K562 (cell line): ENCODE measurements at regions not wholly inside any gene's neighbourhood (a gene's known extent, or its start where the extent isn't known, plus 50 kb on each side); places are given as distances from the start of the nearest gene placed in this dataset.

Source experiments
- EZH2 ChIP-seq: IDR thresholded peaks from 2 replicates; pipeline ENCODE4 v1.6.1; 2012; ENCODE audit warnings: low read depth, mild to moderate bottlenecking, inconsistent platforms, low read length, borderline replicate concordance
- FOSL1 ChIP-seq: fragments of 200-800 bp; sonication (Bioruptor generic); conservative IDR thresholded peaks from 2 replicates; pipeline ENCODE4 v1.6.1; 2016; ENCODE audit warnings: missing genetic modification characterization, missing compliant biosample characterization
- GMEB1 ChIP-seq: fragments of 250-450 bp; sonication (Bioruptor Pico); IDR thresholded peaks from 2 replicates; pipeline ENCODE4 v1.4.0; 2020; ENCODE audit warnings: mild to moderate bottlenecking
- HDAC8 ChIP-seq: fragments of 450-650 bp; IDR thresholded peaks from 2 replicates; pipeline ENCODE4 v1.6.1; 2016; ENCODE audit warnings: mild to moderate bottlenecking, missing genetic modification characterization, moderate library complexity, missing compliant biosample characterization
- HNRNPUL1 ChIP-seq: fragments of 200-400 bp; formaldehyde crosslinking; IDR thresholded peaks from 2 replicates; pipeline ENCODE4 v1.6.1; 2017; ENCODE audit warnings: low read length
- JUND ChIP-seq, 2 experiments: IDR thresholded peaks; 2 replicates in 1 of 2; 3 replicates in 1 of 2; pipeline ENCODE4 v1.6.1; 2011; ENCODE audit warnings: borderline replicate concordance in 2 of 2, low read depth in 2 of 2, low read length in 2 of 2, improper control_type of control experiment in 1 of 2, missing biosample characterization in 1 of 2, missing genetic modification characterization in 1 of 2, missing genetic modification reagents in 1 of 2
- KLF1 ChIP-seq: fragments of 450-650 bp; IDR thresholded peaks from 2 replicates; pipeline ENCODE4 v1.6.1; 2016; ENCODE audit warnings: missing genetic modification characterization, missing compliant biosample characterization
- MEF2A ChIP-seq: IDR thresholded peaks from 2 replicates; pipeline ENCODE4 v1.6.1; 2011; ENCODE audit warnings: low read depth, mild to moderate bottlenecking, low read length, moderate library complexity; ENCODE audit not compliant: control insufficient read depth
- MEF2D ChIP-seq: conservative IDR thresholded peaks from 2 replicates; pipeline ENCODE4 v1.6.1; 2016; ENCODE audit warnings: low read depth, missing genetic modification characterization, missing compliant biosample characterization
- MITF ChIP-seq: IDR thresholded peaks from 2 replicates; pipeline ENCODE4 v1.6.1; 2014; ENCODE audit warnings: antibody characterized with exemption
- MTA1 ChIP-seq: fragments of 450-650 bp; IDR thresholded peaks from 2 replicates; pipeline ENCODE4 v1.6.1; 2017; ENCODE audit warnings: borderline replicate concordance
- MYNN ChIP-seq, 2 experiments: sonication (generic); formaldehyde crosslinking in 1 of 2; IDR thresholded peaks; 2 replicates each; pipeline versions ENCODE4 v1.5.0 to v1.6.1; 2016 to 2020; ENCODE audit warnings: antibody characterized with exemption in 1 of 2, missing genetic modification reagents in 1 of 2
- NFE2 ChIP-seq: IDR thresholded peaks from 2 replicates; pipeline ENCODE4 v1.6.1; 2014; ENCODE audit warnings: antibody characterized with exemption, low read depth
- NR2F6 ChIP-seq: fragments of 450-650 bp; formaldehyde crosslinking; IDR thresholded peaks from 2 replicates; pipeline ENCODE4 v1.4.0; 2020; ENCODE audit warnings: mild to moderate bottlenecking
- PTRF ChIP-seq: fragments of 450-650 bp; IDR thresholded peaks from 2 replicates; pipeline ENCODE4 v1.6.1; 2016; ENCODE audit warnings: mild to moderate bottlenecking, missing genetic modification characterization, missing compliant biosample characterization
- RNF2 ChIP-seq: sonication (generic); IDR thresholded peaks from 2 replicates; pipeline ENCODE4 v1.6.1; 2016
- SETDB1 ChIP-seq: IDR thresholded peaks from one replicate; pipeline ENCODE4 v1.6.1; 2012; ENCODE audit warnings: low read length, control low read depth, inconsistent platforms
- SPI1 ChIP-seq: IDR thresholded peaks from 2 replicates; pipeline ENCODE4 v1.6.1; 2011; ENCODE audit warnings: low read depth, low read length, control low read depth, borderline replicate concordance
- TCF3 ChIP-seq: sonication (generic); formaldehyde crosslinking; IDR thresholded peaks from 2 replicates; pipeline ENCODE4 v1.4.0; 2020; ENCODE audit warnings: mild to moderate bottlenecking, missing genetic modification reagents
- THAP12 ChIP-seq: fragments of 250-450 bp; sonication (Bioruptor Pico); IDR thresholded peaks from 2 replicates; pipeline ENCODE4 v1.9.0; 2021; ENCODE audit warnings: mild to moderate bottlenecking, inconsistent platforms
- THRB ChIP-seq: fragments of 450-650 bp; formaldehyde crosslinking; conservative IDR thresholded peaks from 2 replicates; pipeline ENCODE4 v1.4.0; 2022; ENCODE audit warnings: mild to moderate bottlenecking, missing genetic modification characterization
- ZNF146 ChIP-seq: IDR thresholded peaks from one replicate; pipeline ENCODE4 v1.6.1; 2018; ENCODE audit warnings: missing compliant biosample characterization; ENCODE audit not compliant: unreplicated experiment
- ZNF23 ChIP-seq: fragments of 250-450 bp; sonication (Bioruptor Pico); IDR thresholded peaks from 2 replicates; pipeline ENCODE4 v1.4.0; 2020; ENCODE audit warnings: mild to moderate bottlenecking
- ZSCAN29 ChIP-seq: fragments of 450-650 bp; IDR thresholded peaks from 2 replicates; pipeline ENCODE4 v1.6.1; 2017

- TF ChIP-seq ZNF146 (CRISPR knock-in tag) (no peak), NR2F6 (no peak), MEF2D (tag) (peak; percentile 96), MITF (peak; percentile 60; the same call in 1 of the 2 replicates), MTA1 (no peak), RNF2 (no peak), THRB (no peak), SPI1 (no peak), SETDB1 (no peak), HNRNPUL1 (no peak), KLF1 (no peak), ZSCAN29 (no peak), MEF2A (peak; percentile 82), PTRF (no peak), THAP12 (no peak), FOSL1 (tag) (peak; percentile 95), EZH2 (no peak), JUND (IDR thresholded peaks at IDR 0.05; ENCODE audit: borderline replicate concordance, low read depth, low read length) (peak; percentile 77), JUND (tag; IDR thresholded peaks at IDR 0.05; ENCODE audit: borderline replicate concordance, low read depth, low read length) (peak; percentile 55; the same call in 1 of the 3 replicates), HDAC8 (tag) (no peak), TCF3 (CRISPR knock-in tag) (peak; percentile 60; the same call in 1 of the 2 replicates), ZNF23 (CRISPR knock-in tag) (no peak), MYNN (IDR thresholded peaks at IDR 0.05) (no peak), MYNN (CRISPR knock-in tag; IDR thresholded peaks at IDR 0.05) (no peak), GMEB1 (no peak), NFE2 (no peak)
Measured at GRCh38 chr3:23739536-23739935, 66.2 kb upstream of the UBE2E1 start (continued).
